Stimulated activated CD4-positive, alpha-beta T cell treated with anti-CD3 and anti-CD28 coated beads, TNF-alpha, amount 100 ng/mL, for 1 hour (primary cell): ENCODE measurements at regions not wholly inside any gene's neighbourhood (a gene's known extent, or its start where the extent isn't known, plus 50 kb on each side); places are given as distances from the start of the nearest gene placed in this dataset.
"Not testable (repeated sequence)": the region's sequence is repeated elsewhere in the genome, so short reads cannot be mapped to it uniquely, and the experiment has no call there.

Experiments
- DNase-seq, 3 donors: peaks; one replicate each; pipeline ENCODE4 v3.0.0-alpha.2; 2020; ENCODE audit warnings: low read depth in 3 of 3, low spot score in 1 of 3

- not testable (repeated sequence) for DNase-seq
These were observed 80.5 kb upstream of the CPEB2 start for GRCh38 chr4:14921781-14922180.

- no peak for DNase-seq
These were observed 78.0 kb upstream of the CPEB2 start for GRCh38 chr4:14924076-14924811.

- DNase-seq = no peak
These were observed 77.4 kb upstream of the CPEB2 start for GRCh38 chr4:14924812-14925344.

GRCh38 chr4:14925471-14925870 is 76.8 kb upstream of the CPEB2 start:
- DNase-seq = no peak

- DNase-seq = no peak
These were observed 75.9 kb upstream of the CPEB2 start for GRCh38 chr4:14926368-14926767.

- no peak for DNase-seq
These were observed 74.2 kb upstream of the CPEB2 start for GRCh38 chr4:14928035-14928434.

GRCh38 chr4:14929669-14930068 is 72.6 kb upstream of the CPEB2 start:
- no peak for DNase-seq

GRCh38 chr4:14934704-14935390 is 67.4 kb upstream of the CPEB2 start:
- no peak for DNase-seq

GRCh38 chr4:14943749-14944148 is 58.5 kb upstream of the CPEB2 start:
- no peak for DNase-seq

- no peak for DNase-seq
These were observed 49.9 kb upstream of the CPEB2 start for GRCh38 chr4:14952352-14952751.
